GM19463 (cell line): ENCODE measurements at regions not wholly inside any gene's neighbourhood (a gene's known extent, or its start where the extent isn't known, plus 50 kb on each side); places are given as distances from the start of the nearest gene placed in this dataset.
"Not testable (repeated sequence)": the region's sequence is repeated elsewhere in the genome, so short reads cannot be mapped to it uniquely, and the experiment has no call there.

Experiments
- ATAC-seq: cut with Tn5 transposase; IDR thresholded peaks from one replicate; pipeline ENCODE4 v1.9.1; 2021; ENCODE audit warnings: mild to moderate bottlenecking, moderate library complexity; ENCODE audit not compliant: unreplicated experiment

GRCh38 chr11:38595359-38596016 lies 1997.5 kb upstream of the RAG2 start:
- ATAC-seq: not testable (repeated sequence)

GRCh38 chr11:38594895-38595294 lies 1996.9 kb upstream of the RAG2 start:
- no peak for ATAC-seq

- no peak for ATAC-seq
These were observed 1995.6 kb upstream of the RAG2 start for GRCh38 chr11:38593649-38594048.

- ATAC-seq: no peak
These were observed 1984.7 kb upstream of the RAG2 start for GRCh38 chr11:38582756-38583155.

- ATAC-seq: no peak
These were observed 1984.1 kb upstream of the RAG2 start for GRCh38 chr11:38582151-38582550.

- ATAC-seq: no peak
These were observed 1979.7 kb upstream of the RAG2 start for GRCh38 chr11:38577769-38578168.

GRCh38 chr11:38562562-38562961 lies 1964.5 kb upstream of the RAG2 start:
- no peak for ATAC-seq

GRCh38 chr11:38553148-38553547 lies 1955.1 kb upstream of the RAG2 start:
- no peak for ATAC-seq

GRCh38 chr11:38547462-38547861 lies 1949.4 kb upstream of the RAG2 start:
- ATAC-seq: no peak

GRCh38 chr11:38543986-38544385 lies 1946.0 kb upstream of the RAG2 start:
- ATAC-seq: no peak

- no peak for ATAC-seq
These were observed 1945.3 kb upstream of the RAG2 start for GRCh38 chr11:38543311-38543710.

- no peak for ATAC-seq
These were observed 1941.0 kb upstream of the RAG2 start for GRCh38 chr11:38538866-38539680.

GRCh38 chr11:38530226-38530625 lies 1932.2 kb upstream of the RAG2 start:
- ATAC-seq: no peak

GRCh38 chr11:38524945-38525344 lies 1926.9 kb upstream of the RAG2 start:
- ATAC-seq: no peak

- no peak for ATAC-seq
These were observed 1920.0 kb upstream of the RAG2 start for GRCh38 chr11:38517991-38518390.

- not testable (repeated sequence) for ATAC-seq
These were observed 1914.8 kb upstream of the RAG2 start for GRCh38 chr11:38512830-38513229.

GRCh38 chr11:38510041-38510440 lies 1912.0 kb upstream of the RAG2 start:
- ATAC-seq: no peak

- no peak for ATAC-seq
These were observed 1905.8 kb upstream of the RAG2 start for GRCh38 chr11:38503876-38504275.

- ATAC-seq: no peak
These were observed 1900.7 kb upstream of the RAG2 start for GRCh38 chr11:38498721-38499120.

- no peak for ATAC-seq
These were observed 1894.0 kb upstream of the RAG2 start for GRCh38 chr11:38491986-38492385.

- no peak for ATAC-seq
These were observed 1883.4 kb upstream of the RAG2 start for GRCh38 chr11:38481391-38481790.

GRCh38 chr11:38476808-38477575 lies 1879.0 kb upstream of the RAG2 start:
- no peak for ATAC-seq
